ENCODE measurements at regions not wholly inside any gene's neighbourhood (a gene's known extent, or its start where the extent isn't known, plus 50 kb on each side); places are given as distances from the start of the nearest gene placed in this dataset.
"Not testable (repeated sequence)": the region's sequence is repeated elsewhere in the genome, so short reads cannot be mapped to it uniquely, and the experiment has no call there.

GRCh38 chr13:94795292-94795691, 82.9 kb upstream of the SOX21 start:
- H4K20me1 ChIP-seq (ENCODE audit: insufficient read depth) = no peaks in the 10 kb centered on the region
- in situ Hi-C loops (cut with MboI) = no loop called here
- no peak for DNase-seq
- H3K4me1 ChIP-seq (ENCODE audit: insufficient read depth) = no peaks in the 10 kb centered on the region
- no peak overlapping the region for H3K4me2 ChIP-seq (ENCODE audit: unreplicated experiment)
- no peak for TF ChIP-seq EZH2phosphoT487 (IDR thresholded peaks at IDR 0.05; ENCODE audit: insufficient read depth, low read depth)
- no peak for TF ChIP-seq EZH2 (IDR thresholded peaks at IDR 0.05; ENCODE audit: insufficient read depth, poor library complexity, severe bottlenecking)
- 50 to 57% methylated on average over 7 of the region's 7 CpGs for WGBS, 2 experiments (ENCODE audit: low coverage in 1 of 2, low lambda C conversion rate in 2 of 2, missing lambda C conversion rate in 2 of 2)
- H3K9ac ChIP-seq = no peak overlapping the region
- H3K4me3 ChIP-seq = no peak overlapping the region
- no peaks in the 10 kb centered on the region for H3K36me3 ChIP-seq (ENCODE audit: low read depth)
- H2AFZ ChIP-seq = no peak overlapping the region
- no peaks in the 10 kb centered on the region for H3K79me2 ChIP-seq (ENCODE audit: insufficient read depth)
- no peaks in the 10 kb centered on the region; the same call in 1 of the 2 replicates for H3K27me3 ChIP-seq (replicated peaks; ENCODE audit: insufficient read depth)
- no peaks in the 10 kb centered on the region for H3F3A ChIP-seq (ENCODE audit: insufficient read depth)
- H3K9me2 ChIP-seq (ENCODE audit: insufficient read depth) = no peaks in the 10 kb centered on the region
- H3K27ac ChIP-seq = no peak overlapping the region
- no peaks in the 10 kb centered on the region for H3K9me3 ChIP-seq (ENCODE audit: low read depth)

GRCh38 chr13:94786246-94786645, 73.9 kb upstream of the SOX21 start:
- H3K9me2 ChIP-seq (ENCODE audit: insufficient read depth); H3K9me3 ChIP-seq (ENCODE audit: low read depth); H3K27ac ChIP-seq; H3F3A ChIP-seq (ENCODE audit: insufficient read depth); H3K4me1 ChIP-seq (ENCODE audit: insufficient read depth); H3K4me3 ChIP-seq; H3K79me2 ChIP-seq (ENCODE audit: insufficient read depth); H4K20me1 ChIP-seq (ENCODE audit: insufficient read depth); in situ Hi-C loops (cut with MboI); H3K4me2 ChIP-seq (ENCODE audit: unreplicated experiment); DNase-seq; H3K9ac ChIP-seq; H3K27me3 ChIP-seq (replicated peaks; ENCODE audit: insufficient read depth); H3K36me3 ChIP-seq (ENCODE audit: low read depth); H2AFZ ChIP-seq: not testable (repeated sequence)
- WGBS, 2 experiments (ENCODE audit: low coverage in 1 of 2, low lambda C conversion rate in 2 of 2, missing lambda C conversion rate in 2 of 2) = 56 to 61% methylated on average over 2 of the region's 2 CpGs

GRCh38 chr13:94784066-94784465, 71.7 kb upstream of the SOX21 start:
- no peak for TF ChIP-seq EZH2phosphoT487 (IDR thresholded peaks at IDR 0.05; ENCODE audit: insufficient read depth, low read depth)
- no peak for TF ChIP-seq EZH2 (IDR thresholded peaks at IDR 0.05; ENCODE audit: insufficient read depth, poor library complexity, severe bottlenecking)
- no peak overlapping the region for H2AFZ ChIP-seq
- H3K4me3 ChIP-seq = no peak overlapping the region
- H3K27ac ChIP-seq = no peak overlapping the region
- WGBS, 2 experiments (ENCODE audit: low coverage in 1 of 2, low lambda C conversion rate in 2 of 2, missing lambda C conversion rate in 2 of 2) = 63 to 67% methylated on average over 6 of the region's 6 CpGs
- H3K79me2 ChIP-seq (ENCODE audit: insufficient read depth) = no peaks in the 10 kb centered on the region
- no peaks in the 10 kb centered on the region for H4K20me1 ChIP-seq (ENCODE audit: insufficient read depth)
- H3K36me3 ChIP-seq (ENCODE audit: low read depth) = no peaks in the 10 kb centered on the region
- no peak overlapping the region for H3K9ac ChIP-seq
- H3K4me2 ChIP-seq (ENCODE audit: unreplicated experiment) = no peak overlapping the region
- no peaks in the 10 kb centered on the region for H3K9me3 ChIP-seq (ENCODE audit: low read depth)
- no peaks in the 10 kb centered on the region for H3K4me1 ChIP-seq (ENCODE audit: insufficient read depth)
- H3K27me3 ChIP-seq (replicated peaks; ENCODE audit: insufficient read depth) = no peaks in the 10 kb centered on the region
- in situ Hi-C loops (cut with MboI) = no loop called here
- H3F3A ChIP-seq (ENCODE audit: insufficient read depth) = no peaks in the 10 kb centered on the region
- H3K9me2 ChIP-seq (ENCODE audit: insufficient read depth) = no peaks in the 10 kb centered on the region
- DNase-seq = peak; percentile 4

- Histone ChIP-seq H3K27ac (no peak overlapping the region), H3K4me3 (no peak overlapping the region), H3K9me3 (ENCODE audit: low read depth) (no peaks in the 10 kb centered on the region), H3K9ac (no peak overlapping the region), H3F3A (ENCODE audit: insufficient read depth) (no peaks in the 10 kb centered on the region), H3K27me3 (replicated peaks; ENCODE audit: insufficient read depth) (no peaks in the 10 kb centered on the region), H3K4me1 (ENCODE audit: insufficient read depth) (no peaks in the 10 kb centered on the region), H4K20me1 (ENCODE audit: insufficient read depth) (no peaks in the 10 kb centered on the region), H3K36me3 (ENCODE audit: low read depth) (no peaks in the 10 kb centered on the region), H3K79me2 (ENCODE audit: insufficient read depth) (no peaks in the 10 kb centered on the region), H2AFZ (no peak overlapping the region), H3K9me2 (ENCODE audit: insufficient read depth) (no peaks in the 10 kb centered on the region), H3K4me2 (ENCODE audit: unreplicated experiment) (no peak overlapping the region)
- DNase-seq = no peak
- in situ Hi-C loops (cut with MboI) = no loop called here
- TF ChIP-seq EZH2phosphoT487 (IDR thresholded peaks at IDR 0.05; ENCODE audit: insufficient read depth, low read depth) = no peak
- WGBS, 2 experiments (ENCODE audit: low coverage in 1 of 2, low lambda C conversion rate in 2 of 2, missing lambda C conversion rate in 2 of 2) = 53 to 59% methylated on average over 3 of the region's 3 CpGs
Measured at GRCh38 chr13:94783489-94783888, 71.1 kb upstream of the SOX21 start.

- no peaks in the 10 kb centered on the region for H3K4me1 ChIP-seq (ENCODE audit: insufficient read depth)
- no peak overlapping the region for H3K4me3 ChIP-seq
- H2AFZ ChIP-seq = no peak overlapping the region
- H4K20me1 ChIP-seq (ENCODE audit: insufficient read depth) = no peaks in the 10 kb centered on the region
- no peak for TF ChIP-seq EZH2phosphoT487 (IDR thresholded peaks at IDR 0.05; ENCODE audit: insufficient read depth, low read depth)
- TF ChIP-seq EZH2 (IDR thresholded peaks at IDR 0.05; ENCODE audit: insufficient read depth, poor library complexity, severe bottlenecking) = no peak
- DNase-seq = no peak
- WGBS, 2 experiments (ENCODE audit: low coverage in 1 of 2, low lambda C conversion rate in 2 of 2, missing lambda C conversion rate in 2 of 2) = 32 to 42% methylated on average over 4 of the region's 4 CpGs
- 0 out of 2 replicates have a peak, but pooled peaks cover 6% of the 10 kb centered on the region for H3K27me3 ChIP-seq (replicated peaks; ENCODE audit: insufficient read depth)
- in situ Hi-C loops (cut with MboI) = no loop called here
- H3K4me2 ChIP-seq (ENCODE audit: unreplicated experiment) = no peak overlapping the region
- no peak overlapping the region for H3K27ac ChIP-seq
- H3K36me3 ChIP-seq (ENCODE audit: low read depth) = no peaks in the 10 kb centered on the region
- H3F3A ChIP-seq (ENCODE audit: insufficient read depth) = no peaks in the 10 kb centered on the region
- H3K9ac ChIP-seq = no peak overlapping the region
- H3K9me2 ChIP-seq (ENCODE audit: insufficient read depth) = no peaks in the 10 kb centered on the region
- no peaks in the 10 kb centered on the region for H3K9me3 ChIP-seq (ENCODE audit: low read depth)
- no peaks in the 10 kb centered on the region for H3K79me2 ChIP-seq (ENCODE audit: insufficient read depth)
Measured at GRCh38 chr13:94780421-94780820, 68.1 kb upstream of the SOX21 start.
